PFSK-1 (cell line): ENCODE measurements at regions not wholly inside any gene's neighbourhood (a gene's known extent, or its start where the extent isn't known, plus 50 kb on each side); places are given as distances from the start of the nearest gene placed in this dataset.

ENCODE experiments used
- FOXP2 ChIP-seq: optimal IDR thresholded peaks from 2 replicates; pipeline ENCODE3; 2011; ENCODE audit warnings: borderline replicate concordance, control low read depth, inconsistent platforms; ENCODE audit not compliant: insufficient read depth; ENCODE audit errors: extremely low read length, extremely low read depth
- POLR2AphosphoS5 ChIP-seq: IDR thresholded peaks from 2 replicates; pipeline ENCODE4 v1.6.1; 2012; ENCODE audit warnings: low read depth, mild to moderate bottlenecking, control low read depth, low read length, moderate library complexity
- REST ChIP-seq, 2 experiments: IDR thresholded peaks; 2 replicates each; pipeline versions ENCODE4 v1.6.1 to v1.8.0; 2011 to 2012; ENCODE audit warnings: low read depth in 2 of 2, low read length in 2 of 2, control low read depth in 1 of 2, inconsistent platforms in 1 of 2, mild to moderate bottlenecking in 1 of 2, moderate library complexity in 1 of 2; ENCODE audit not compliant: insufficient read depth in 1 of 2
- SIN3A ChIP-seq: IDR thresholded peaks from 2 replicates; pipeline ENCODE4 v1.6.1; 2012; ENCODE audit warnings: mild to moderate bottlenecking, low read length, moderate library complexity, borderline replicate concordance; ENCODE audit not compliant: insufficient read depth
- TAF1 ChIP-seq: IDR thresholded peaks from 2 replicates; pipeline ENCODE4 v1.6.1; 2012; ENCODE audit warnings: low read length, control low read depth, borderline replicate concordance; ENCODE audit not compliant: insufficient read depth

GRCh38 chr10:83522881-83523386 is 616.4 kb upstream of the GHITM start:
- TF ChIP-seq FOXP2 (no peak), REST (IDR thresholded peaks at IDR 0.05; ENCODE audit: insufficient read depth in 1 of 2, low read depth in 2 of 2, low read length in 2 of 2) (no peak), POLR2AphosphoS5 (no peak), TAF1 (no peak), SIN3A (no peak)

GRCh38 chr10:83527934-83528333 is 611.4 kb upstream of the GHITM start:
- TF ChIP-seq SIN3A, result no peak
- TF ChIP-seq POLR2AphosphoS5, result no peak
- no peak for TF ChIP-seq REST (IDR thresholded peaks at IDR 0.05; ENCODE audit: insufficient read depth in 1 of 2, low read depth in 2 of 2, low read length in 2 of 2)
- no peak for TF ChIP-seq FOXP2
- no peak for TF ChIP-seq TAF1

GRCh38 chr10:83533290-83533689 is 606.0 kb upstream of the GHITM start:
- no peak for TF ChIP-seq TAF1
- no peak for TF ChIP-seq SIN3A
- no peak for TF ChIP-seq REST (IDR thresholded peaks at IDR 0.05; ENCODE audit: insufficient read depth in 1 of 2, low read depth in 2 of 2, low read length in 2 of 2)
- no peak for TF ChIP-seq FOXP2

- TF ChIP-seq FOXP2, result no peak
- no peak for TF ChIP-seq SIN3A
- TF ChIP-seq REST (IDR thresholded peaks at IDR 0.05; ENCODE audit: insufficient read depth in 1 of 2, low read depth in 2 of 2, low read length in 2 of 2), result no peak
- TF ChIP-seq TAF1, result no peak
- no peak for TF ChIP-seq POLR2AphosphoS5
Measured at GRCh38 chr10:83536426-83536825, 602.9 kb upstream of the GHITM start.

- TF ChIP-seq REST (IDR thresholded peaks at IDR 0.05; ENCODE audit: insufficient read depth in 1 of 2, low read depth in 2 of 2, low read length in 2 of 2), result no peak
- no peak for TF ChIP-seq POLR2AphosphoS5
- TF ChIP-seq TAF1, result no peak
- TF ChIP-seq SIN3A, result no peak
- TF ChIP-seq FOXP2, result no peak
Measured at GRCh38 chr10:83538047-83538446, 601.3 kb upstream of the GHITM start.
